ENCODE measurements at regions not wholly inside any gene's neighbourhood (a gene's known extent, or its start where the extent isn't known, plus 50 kb on each side); places are given as distances from the start of the nearest gene placed in this dataset.
A peak's percentile ranks its signal among the peaks of the same experiment; 100 is the strongest.

DNA sequence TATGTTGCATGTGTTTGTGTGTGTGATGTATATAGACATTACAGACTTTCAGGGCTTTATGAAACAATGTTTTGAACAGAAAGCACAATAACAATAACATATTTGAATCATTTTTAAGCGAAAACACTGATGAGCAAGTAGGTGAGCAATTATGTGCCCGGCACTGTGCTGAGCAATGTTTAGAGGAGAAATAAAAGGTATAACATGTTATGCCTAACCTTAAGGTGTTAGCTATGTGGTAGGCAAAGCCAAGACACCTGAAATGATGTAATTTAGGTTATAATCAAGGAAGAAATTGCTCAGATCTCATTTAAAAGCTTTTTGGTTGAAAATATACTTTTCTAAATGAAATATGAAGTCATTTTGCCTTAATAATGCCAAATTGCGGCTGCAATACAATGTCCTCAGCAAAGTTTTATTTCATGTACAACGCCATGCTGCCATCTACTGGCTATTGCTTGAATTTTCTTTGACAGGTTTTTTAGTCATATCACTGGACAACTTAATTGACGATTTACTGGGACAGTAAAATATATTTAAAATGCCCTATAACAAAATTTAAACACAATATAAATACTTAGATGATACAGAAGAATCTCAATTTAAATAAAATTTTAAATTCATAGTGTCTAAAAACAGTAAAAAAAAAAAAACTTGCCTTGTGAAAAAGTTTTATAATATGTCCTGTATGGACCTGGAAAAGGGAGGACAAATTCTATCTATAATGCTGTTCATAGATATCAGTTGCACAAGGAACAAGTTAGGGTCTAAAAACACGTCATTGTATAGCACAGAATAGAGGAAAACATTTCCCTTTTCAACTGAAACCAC is 131.1 kb upstream of the CDK1 start:
- no peaks in the 10 kb centered on the region for H3K36me3 ChIP-seq (ENCODE audit: insufficient read depth)
- H2AFZ ChIP-seq (ENCODE audit: low read depth), result 0 out of 2 replicates have a peak overlapping the region, but pooled peaks have one; percentile 3
- H3K27me3 ChIP-seq (ENCODE audit: insufficient read depth, low read depth), result no peaks in the 10 kb centered on the region
- H3K9ac ChIP-seq, result no peak overlapping the region
- H3K4me2 ChIP-seq, result peak overlapping the region; percentile 4; the same call in 1 of the 2 replicates
- H3K4me1 ChIP-seq (ENCODE audit: low read depth, poor library complexity, severe bottlenecking), result peaks cover 43% of the 10 kb centered on the region
- no peaks in the 10 kb centered on the region for H4K20me1 ChIP-seq (ENCODE audit: insufficient read depth)
- H3K4me3 ChIP-seq (IDR thresholded peaks at IDR 0.05; ENCODE audit: insufficient read depth, low read depth, low read length), result no peak overlapping the region
- no peaks in the 10 kb centered on the region; the same call in 1 of the 2 replicates for H3K79me2 ChIP-seq (ENCODE audit: insufficient read depth, low read depth)
- TF ChIP-seq, protein P1, sequence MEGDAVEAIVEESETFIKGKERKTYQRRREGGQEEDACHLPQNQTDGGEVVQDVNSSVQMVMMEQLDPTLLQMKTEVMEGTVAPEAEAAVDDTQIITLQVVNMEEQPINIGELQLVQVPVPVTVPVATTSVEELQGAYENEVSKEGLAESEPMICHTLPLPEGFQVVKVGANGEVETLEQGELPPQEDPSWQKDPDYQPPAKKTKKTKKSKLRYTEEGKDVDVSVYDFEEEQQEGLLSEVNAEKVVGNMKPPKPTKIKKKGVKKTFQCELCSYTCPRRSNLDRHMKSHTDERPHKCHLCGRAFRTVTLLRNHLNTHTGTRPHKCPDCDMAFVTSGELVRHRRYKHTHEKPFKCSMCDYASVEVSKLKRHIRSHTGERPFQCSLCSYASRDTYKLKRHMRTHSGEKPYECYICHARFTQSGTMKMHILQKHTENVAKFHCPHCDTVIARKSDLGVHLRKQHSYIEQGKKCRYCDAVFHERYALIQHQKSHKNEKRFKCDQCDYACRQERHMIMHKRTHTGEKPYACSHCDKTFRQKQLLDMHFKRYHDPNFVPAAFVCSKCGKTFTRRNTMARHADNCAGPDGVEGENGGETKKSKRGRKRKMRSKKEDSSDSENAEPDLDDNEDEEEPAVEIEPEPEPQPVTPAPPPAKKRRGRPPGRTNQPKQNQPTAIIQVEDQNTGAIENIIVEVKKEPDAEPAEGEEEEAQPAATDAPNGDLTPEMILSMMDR (conservative IDR thresholded peaks at IDR 0.05; ENCODE audit: low read depth, low read length), result peak; percentile 80
- H3K27ac ChIP-seq, result no peak overlapping the region

DNA sequence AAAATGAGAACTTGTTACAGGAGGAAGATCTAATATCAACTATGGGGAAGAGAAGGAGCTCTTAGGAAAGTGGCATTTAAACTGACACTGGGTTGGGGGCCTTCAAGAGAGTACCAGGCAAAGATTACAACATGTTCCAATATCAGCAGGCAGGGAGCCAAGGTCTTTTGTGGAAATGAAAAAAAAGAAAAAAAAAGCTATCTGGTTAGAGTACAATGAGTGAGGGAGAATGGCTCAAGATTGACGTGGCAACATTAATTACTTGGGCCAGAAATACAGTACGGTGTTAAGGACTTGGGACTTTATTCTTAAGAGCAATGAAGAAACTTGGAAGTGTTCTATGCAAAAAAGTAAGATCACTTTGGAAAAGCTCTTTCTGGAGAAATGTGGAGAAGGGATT is 132.3 kb upstream of the CDK1 start:
- Histone ChIP-seq H2AFZ (ENCODE audit: low read depth) (peak overlapping the region; percentile 9; the same call in 1 of the 2 replicates), H3K79me2 (ENCODE audit: insufficient read depth, low read depth) (no peaks in the 10 kb centered on the region; the same call in 1 of the 2 replicates), H3K27ac (no peak overlapping the region), H3K36me3 (ENCODE audit: insufficient read depth) (no peaks in the 10 kb centered on the region), H3K4me2 (no peak overlapping the region), H3K4me3 (IDR thresholded peaks at IDR 0.05; ENCODE audit: insufficient read depth, low read depth, low read length) (no peak overlapping the region), H3K4me1 (ENCODE audit: low read depth, poor library complexity, severe bottlenecking) (peaks cover 43% of the 10 kb centered on the region), H4K20me1 (ENCODE audit: insufficient read depth) (no peaks in the 10 kb centered on the region), H3K27me3 (ENCODE audit: insufficient read depth, low read depth) (no peaks in the 10 kb centered on the region), H3K9ac (no peak overlapping the region)
- TF ChIP-seq, protein P1 (conservative IDR thresholded peaks at IDR 0.05; ENCODE audit: low read depth, low read length), result no peak

- Histone ChIP-seq H3K4me3 (IDR thresholded peaks at IDR 0.05; ENCODE audit: insufficient read depth, low read depth, low read length) (no peak overlapping the region), H3K79me2 (ENCODE audit: insufficient read depth, low read depth) (no peaks in the 10 kb centered on the region; the same call in 1 of the 2 replicates), H3K27me3 (ENCODE audit: insufficient read depth, low read depth) (no peaks in the 10 kb centered on the region), H3K9ac (no peak overlapping the region), H3K4me2 (no peak overlapping the region), H3K36me3 (ENCODE audit: insufficient read depth) (no peaks in the 10 kb centered on the region), H3K4me1 (ENCODE audit: low read depth, poor library complexity, severe bottlenecking) (peaks cover 43% of the 10 kb centered on the region), H3K27ac (no peak overlapping the region), H4K20me1 (ENCODE audit: insufficient read depth) (no peaks in the 10 kb centered on the region), H2AFZ (ENCODE audit: low read depth) (no peak overlapping the region)
- TF ChIP-seq, protein P1 (conservative IDR thresholded peaks at IDR 0.05; ENCODE audit: low read depth, low read length), result no peak
These were observed 133.7 kb upstream of the CDK1 start for GRCh38 chr10:60644436-60645130.

GRCh38 chr10:60643874-60644273 is 134.4 kb upstream of the CDK1 start:
- TF ChIP-seq, protein P1 (conservative IDR thresholded peaks at IDR 0.05; ENCODE audit: low read depth, low read length), result no peak

More at GRCh38 chr10:60643874-60644273, 134.4 kb upstream of the CDK1 start:
- H3K79me2 ChIP-seq (ENCODE audit: insufficient read depth, low read depth), result no peaks in the 10 kb centered on the region; the same call in 1 of the 2 replicates
- H3K4me3 ChIP-seq (IDR thresholded peaks at IDR 0.05; ENCODE audit: insufficient read depth, low read depth, low read length), result no peak overlapping the region
- peaks cover 43% of the 10 kb centered on the region for H3K4me1 ChIP-seq (ENCODE audit: low read depth, poor library complexity, severe bottlenecking)
- no peak overlapping the region; the same call in 1 of the 2 replicates for H3K4me2 ChIP-seq
- H3K27ac ChIP-seq, result no peak overlapping the region
- no peak overlapping the region for H2AFZ ChIP-seq (ENCODE audit: low read depth)
- H3K9ac ChIP-seq, result no peak overlapping the region
- no peaks in the 10 kb centered on the region for H4K20me1 ChIP-seq (ENCODE audit: insufficient read depth)
- no peaks in the 10 kb centered on the region for H3K36me3 ChIP-seq (ENCODE audit: insufficient read depth)
- H3K27me3 ChIP-seq (ENCODE audit: insufficient read depth, low read depth), result no peaks in the 10 kb centered on the region

All from KMS-11 (cell line).